Neural cell (in vitro differentiated cells): ENCODE measurements at regions not wholly inside any gene's neighbourhood (a gene's known extent, or its start where the extent isn't known, plus 50 kb on each side); places are given as distances from the start of the nearest gene placed in this dataset.

Experiments used
- H2AFZ ChIP-seq: fragments of 200-600, 300-800 bp; sonication (generic), shearing (Covaris generic); 2 replicates; pipeline ENCODE4 v1.6.0; 2014; ENCODE audit warnings: low read depth, mild to moderate bottlenecking, antibody characterized with exemption, low read length, moderate library complexity
- H3F3A ChIP-seq: fragments of 200-600 bp; shearing (Covaris generic); 2 replicates; pipeline ENCODE4 v1.6.1; 2016; ENCODE audit warnings: mild to moderate bottlenecking, moderate library complexity, mixed read lengths, antibody characterized with exemption, low read length; ENCODE audit not compliant: insufficient read depth, poor library complexity, severe bottlenecking
- H3K27ac ChIP-seq: fragments of 200-600, 300-800 bp; sonication (generic), shearing (Covaris generic); 2 replicates; pipeline ENCODE4 v1.5.1; 2014; ENCODE audit warnings: mild to moderate bottlenecking, low read length, moderate library complexity
- H3K27me3 ChIP-seq: fragments of 300-800, 200-600 bp; sonication (generic), shearing (Covaris generic); 2 replicates; pipeline ENCODE4 v1.6.0; 2014; ENCODE audit warnings: mild to moderate bottlenecking, low read depth, low read length, moderate library complexity; ENCODE audit not compliant: insufficient read depth
- H3K36me3 ChIP-seq: fragments of 300-800, 200-600 bp; sonication (generic), shearing (Covaris generic); 2 replicates; pipeline ENCODE4 v1.5.1; 2014; ENCODE audit warnings: mild to moderate bottlenecking, antibody characterized with exemption, low read length, moderate library complexity; ENCODE audit not compliant: insufficient read depth
- H3K4me2 ChIP-seq: fragments of 300-800, 200-600 bp; sonication (generic), shearing (Covaris generic); 2 replicates; pipeline ENCODE4 v1.6.0; 2014; ENCODE audit warnings: mild to moderate bottlenecking, low read length
- H3K4me3 ChIP-seq: fragments of 300-800, 200-600 bp; sonication (generic), shearing (Covaris generic); 2 replicates; pipeline ENCODE4 v1.5.1; 2014; ENCODE audit warnings: mild to moderate bottlenecking, low read length, moderate library complexity
- H3K79me2 ChIP-seq: fragments of 200-600 bp; shearing (Covaris generic); replicated peaks from 2 replicates; pipeline ENCODE4 v1.6.0; 2014; ENCODE audit warnings: mild to moderate bottlenecking, low read length, moderate library complexity; ENCODE audit not compliant: insufficient read depth
- H3K9ac ChIP-seq: fragments of 300-800, 200-600 bp; sonication (generic), shearing (Covaris generic); 2 replicates; pipeline ENCODE4 v1.6.1; 2016; ENCODE audit warnings: mild to moderate bottlenecking, low read length, mixed read lengths
- H3K9me2 ChIP-seq: fragments of 200-600 bp; shearing (Covaris generic); 2 replicates; pipeline ENCODE4 v1.6.1; 2016; ENCODE audit warnings: mild to moderate bottlenecking, low read length, mixed read lengths; ENCODE audit not compliant: insufficient read depth
- H3K9me3 ChIP-seq: fragments of 200-600, 300-800 bp; sonication (generic), shearing (Covaris generic); 2 replicates; pipeline ENCODE4 v1.6.1; 2016; ENCODE audit warnings: mild to moderate bottlenecking, mixed run types, low read length, moderate library complexity, mixed read lengths
- H4K20me1 ChIP-seq: fragments of 200-600 bp; shearing (Covaris generic); 2 replicates; pipeline ENCODE4 v1.6.1; 2016; ENCODE audit warnings: mild to moderate bottlenecking, mixed run types; ENCODE audit not compliant: insufficient read depth
- CTCF ChIP-seq: fragments of 450-650 bp; IDR thresholded peaks from 2 replicates; pipeline ENCODE4 v1.5.1; 2014; ENCODE audit warnings: antibody characterized with exemption, mild to moderate bottlenecking, moderate library complexity; ENCODE audit not compliant: poor library complexity, severe bottlenecking
- EP300 ChIP-seq: fragments of 450-650 bp; conservative IDR thresholded peaks from 2 replicates; pipeline ENCODE4 v1.6.1; 2014; ENCODE audit warnings: antibody characterized with exemption, mild to moderate bottlenecking, moderate library complexity; ENCODE audit not compliant: poor library complexity, severe bottlenecking
- EZH2 ChIP-seq: fragments of 200-600, 300-800 bp; shearing (Covaris generic), sonication (generic); IDR thresholded peaks from 2 replicates; pipeline ENCODE4 v1.6.1; 2014; ENCODE audit warnings: antibody characterized with exemption, low read length, borderline replicate concordance, mild to moderate bottlenecking; ENCODE audit not compliant: insufficient read depth, poor library complexity, severe bottlenecking
- MXI1 ChIP-seq: fragments of 450-650 bp; conservative IDR thresholded peaks from 2 replicates; pipeline ENCODE4 v1.6.1; 2014; ENCODE audit warnings: antibody characterized with exemption, mild to moderate bottlenecking; ENCODE audit not compliant: poor library complexity, severe bottlenecking
- POLR2AphosphoS5 ChIP-seq: IDR thresholded peaks from 2 replicates; pipeline ENCODE4 v1.6.1; 2012
- RAD21 ChIP-seq: fragments of 450-650 bp; conservative IDR thresholded peaks from 2 replicates; pipeline ENCODE4 v1.6.1; 2014; ENCODE audit warnings: antibody characterized with exemption, mild to moderate bottlenecking, moderate library complexity
- REST ChIP-seq: IDR thresholded peaks from 2 replicates; pipeline ENCODE4 v1.6.1; 2012; ENCODE audit warnings: borderline replicate concordance
- SMC3 ChIP-seq: fragments of 450-650 bp; conservative IDR thresholded peaks from 2 replicates; pipeline ENCODE4 v1.6.1; 2014; ENCODE audit warnings: antibody characterized with exemption, mild to moderate bottlenecking, moderate library complexity; ENCODE audit not compliant: poor library complexity
- TAF1 ChIP-seq: IDR thresholded peaks from 2 replicates; pipeline ENCODE4 v1.6.1; 2012; ENCODE audit warnings: low read depth

- Histone ChIP-seq H4K20me1 (no peaks in the 10 kb centered on the region), H3K9me3 (no peaks in the 10 kb centered on the region)
- TF ChIP-seq RAD21 (no peak), MXI1 (no peak), TAF1 (no peak), CTCF (no peak), POLR2AphosphoS5 (no peak), REST (no peak), SMC3 (no peak), EZH2 (no peak), EP300 (no peak)
Observed at GRCh38 chr4:18813055-18813454, 791.5 kb upstream of the LCORL start.

GRCh38 chr4:18803781-18804180 is 782.2 kb upstream of the LCORL start:
- H3K9ac ChIP-seq: no peak overlapping the region
- H3K9me2 ChIP-seq: no peaks in the 10 kb centered on the region
- TF ChIP-seq EP300: no peak
- no peak for TF ChIP-seq POLR2AphosphoS5
- TF ChIP-seq EZH2: no peak
- TF ChIP-seq MXI1: no peak
- TF ChIP-seq SMC3: no peak
- TF ChIP-seq REST: no peak
- TF ChIP-seq CTCF: no peak
- TF ChIP-seq TAF1: no peak
- TF ChIP-seq RAD21: no peak
- no peak overlapping the region for H2AFZ ChIP-seq
- no peak overlapping the region for H3K4me2 ChIP-seq
- H3F3A ChIP-seq: no peaks in the 10 kb centered on the region
- H3K9me3 ChIP-seq: no peaks in the 10 kb centered on the region
- H3K4me3 ChIP-seq: no peak overlapping the region
- H3K27me3 ChIP-seq: no peaks in the 10 kb centered on the region
- no peaks in the 10 kb centered on the region for H4K20me1 ChIP-seq
- H3K79me2 ChIP-seq: no peaks in the 10 kb centered on the region
- no peak overlapping the region for H3K27ac ChIP-seq
- H3K36me3 ChIP-seq: no peaks in the 10 kb centered on the region

More at GRCh38 chr4:18813055-18813454, 791.5 kb upstream of the LCORL start:
- no peaks in the 10 kb centered on the region for H3F3A ChIP-seq
- no peak overlapping the region for H3K4me3 ChIP-seq
- H3K27me3 ChIP-seq: no peaks in the 10 kb centered on the region
- H2AFZ ChIP-seq: no peak overlapping the region
- no peaks in the 10 kb centered on the region for H3K79me2 ChIP-seq
- no peak overlapping the region for H3K9ac ChIP-seq
- H3K27ac ChIP-seq: no peak overlapping the region
- no peak overlapping the region for H3K4me2 ChIP-seq
- H3K36me3 ChIP-seq: no peaks in the 10 kb centered on the region
- no peaks in the 10 kb centered on the region for H3K9me2 ChIP-seq
